GM21367 (cell line): ENCODE measurements at regions not wholly inside any gene's neighbourhood (a gene's known extent, or its start where the extent isn't known, plus 50 kb on each side); places are given as distances from the start of the nearest gene placed in this dataset.
"Not testable (repeated sequence)": the region's sequence is repeated elsewhere in the genome, so short reads cannot be mapped to it uniquely, and the experiment has no call there.

Experiments
- ATAC-seq: cut with Tn5 transposase; IDR thresholded peaks from one replicate; pipeline ENCODE4 v1.9.1; 2021; ENCODE audit not compliant: unreplicated experiment

GRCh38 chrX:150051096-150051495 lies 112.8 kb upstream of the EOLA2 start:
- no peak for ATAC-seq

GRCh38 chrX:150052226-150052625 lies 113.9 kb upstream of the EOLA2 start:
- no peak for ATAC-seq

GRCh38 chrX:150058728-150059127 lies 120.4 kb upstream of the EOLA2 start:
- no peak for ATAC-seq

GRCh38 chrX:150060406-150060805 lies 122.1 kb upstream of the EOLA2 start:
- ATAC-seq: no peak

GRCh38 chrX:150062292-150063137 lies 124.2 kb upstream of the EOLA2 start:
- ATAC-seq: no peak

GRCh38 chrX:150063138-150063518 lies 124.8 kb upstream of the EOLA2 start:
- ATAC-seq: no peak

- no peak for ATAC-seq
Measured at GRCh38 chrX:150063674-150064073, 125.4 kb upstream of the EOLA2 start.

- no peak for ATAC-seq
Measured at GRCh38 chrX:150074175-150074574, 135.9 kb upstream of the EOLA2 start.

GRCh38 chrX:150080497-150080896 lies 142.2 kb upstream of the EOLA2 start:
- no peak for ATAC-seq

GRCh38 chrX:150081076-150081475 lies 142.8 kb upstream of the EOLA2 start:
- ATAC-seq: no peak

GRCh38 chrX:150084496-150085229 lies 146.4 kb upstream of the EOLA2 start:
- no peak for ATAC-seq

- no peak for ATAC-seq
Measured at GRCh38 chrX:150085881-150086280, 147.6 kb upstream of the EOLA2 start.

GRCh38 chrX:150086371-150086770 lies 148.1 kb upstream of the EOLA2 start:
- ATAC-seq: no peak

GRCh38 chrX:150087612-150088011 lies 149.3 kb upstream of the EOLA2 start:
- ATAC-seq: no peak

GRCh38 chrX:150088042-150088441 lies 149.8 kb upstream of the EOLA2 start:
- ATAC-seq: no peak

- no peak for ATAC-seq
Measured at GRCh38 chrX:150088766-150089518, 150.7 kb upstream of the EOLA2 start.

GRCh38 chrX:150091300-150091699 lies 153.0 kb upstream of the EOLA2 start:
- ATAC-seq: not testable (repeated sequence)

GRCh38 chrX:150092549-150092948 lies 154.3 kb upstream of the EOLA2 start:
- ATAC-seq: no peak

GRCh38 chrX:150094375-150094774 lies 156.1 kb upstream of the EOLA2 start:
- ATAC-seq: no peak

GRCh38 chrX:150094996-150095395 lies 156.7 kb upstream of the EOLA2 start:
- ATAC-seq: no peak

- ATAC-seq: no peak
Measured at GRCh38 chrX:150099316-150099715, 161.0 kb upstream of the EOLA2 start.

GRCh38 chrX:150100261-150100660 lies 162.0 kb upstream of the EOLA2 start:
- ATAC-seq: no peak
